ENCODE measurements at regions not wholly inside any gene's neighbourhood (a gene's known extent, or its start where the extent isn't known, plus 50 kb on each side); places are given as distances from the start of the nearest gene placed in this dataset.

DNA sequence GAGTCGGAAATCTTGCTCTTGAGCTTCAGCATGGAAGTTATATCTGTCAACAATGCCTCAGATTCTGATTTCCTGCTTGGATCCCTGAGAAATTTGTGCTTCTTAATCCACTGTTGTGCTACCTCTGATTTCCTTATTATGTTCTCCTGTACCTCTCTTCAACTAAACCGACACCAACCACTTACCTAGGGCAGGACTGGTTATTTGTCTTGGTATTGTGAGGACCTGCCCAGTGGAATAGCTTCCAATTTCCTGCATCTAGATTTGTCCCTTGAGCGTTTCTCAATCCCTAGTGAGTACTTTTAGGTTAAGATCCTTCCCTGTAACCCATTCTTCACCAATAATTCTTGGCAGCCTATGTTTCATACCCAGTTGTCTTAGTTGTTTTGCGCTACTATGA lies 720.5 kb upstream of the ZNF385D start:
- no peak overlapping the region for H3K4me3 Mint-ChIP-seq
- H3K9me3 Mint-ChIP-seq: peaks cover 1% of the 10 kb centered on the region
- H3K36me3 Mint-ChIP-seq (ENCODE audit: low read depth): no peaks in the 10 kb centered on the region
- H3K4me1 Mint-ChIP-seq (ENCODE audit: low read depth): no peaks in the 10 kb centered on the region
- H3K27me3 Mint-ChIP-seq (ENCODE audit: low read depth): no peaks in the 10 kb centered on the region
- no peak overlapping the region for H3K27ac Mint-ChIP-seq
- CTCF ChIA-PET: no interaction called here
- intact Hi-C loops (cut with micrococcal nuclease): no loop called here
- DNase-seq: no peak

DNA sequence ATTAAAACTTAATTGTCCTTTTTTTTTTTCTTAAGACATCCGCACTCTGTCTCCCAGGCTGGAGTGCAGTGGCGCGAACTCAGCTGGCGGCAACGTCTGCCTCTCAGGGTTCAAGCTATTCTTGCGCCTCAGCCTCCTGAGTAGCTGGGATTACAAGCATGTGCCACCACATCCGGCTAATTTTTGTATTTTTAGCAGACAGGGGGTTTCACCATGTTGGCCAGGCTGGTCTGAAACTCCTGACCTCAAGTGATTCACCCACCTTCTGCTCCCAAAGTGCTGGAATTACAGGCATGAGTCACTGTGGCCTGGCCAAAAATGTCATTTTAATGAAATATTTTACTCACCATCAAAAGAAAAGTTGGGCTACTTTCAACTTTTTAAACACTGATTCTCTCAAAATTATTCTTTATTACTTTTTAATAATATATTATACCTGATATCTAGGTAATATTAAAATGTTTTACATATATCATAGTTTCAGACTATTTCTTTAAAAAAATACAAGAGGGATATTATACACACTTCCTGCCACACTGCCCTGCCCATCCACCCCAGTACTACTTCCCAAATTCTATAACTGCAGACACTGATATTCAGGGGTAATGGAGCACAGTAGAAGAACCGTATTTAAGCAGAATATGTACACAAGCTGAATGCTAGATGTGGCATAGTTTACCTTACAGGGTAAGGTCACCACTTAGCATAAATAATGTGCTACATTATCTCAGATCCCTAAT lies 723.9 kb upstream of the ZNF385D start:
- H3K27me3 Mint-ChIP-seq (ENCODE audit: low read depth): no peaks in the 10 kb centered on the region
- no peak overlapping the region for H3K27ac Mint-ChIP-seq

DNA sequence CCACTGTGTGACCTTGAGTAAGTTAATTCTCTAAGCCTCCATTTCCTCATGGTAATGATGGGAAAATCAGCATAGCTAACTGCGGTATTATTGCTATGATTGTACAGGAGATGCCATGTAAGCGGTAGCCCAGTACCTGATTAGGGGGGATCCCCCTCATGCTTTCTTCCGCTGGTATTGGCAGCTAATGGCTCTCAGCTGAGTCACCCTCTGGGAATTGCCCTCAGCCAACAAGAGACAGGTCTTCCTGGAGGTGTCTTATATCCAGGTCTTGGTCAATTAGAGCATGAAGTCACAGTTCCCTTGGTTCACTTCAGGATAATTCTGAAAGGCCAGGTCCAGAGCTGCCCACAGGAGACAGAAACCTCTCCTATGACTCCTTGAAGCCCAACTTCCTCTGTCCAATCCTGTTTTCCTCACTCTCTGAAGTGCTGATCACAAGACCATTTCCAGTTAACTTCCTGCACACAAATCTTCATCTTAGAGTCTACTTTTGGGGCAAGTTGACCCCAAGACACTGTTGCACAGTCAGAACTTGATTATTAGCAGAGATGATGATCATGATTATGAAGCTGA lies 724.7 kb upstream of the ZNF385D start:
- no peak for DNase-seq
- Mint-ChIP-seq H3K27me3 (ENCODE audit: low read depth) (no peaks in the 10 kb centered on the region), H3K27ac (no peak overlapping the region), H3K4me1 (ENCODE audit: low read depth) (no peaks in the 10 kb centered on the region), H3K4me3 (no peak overlapping the region), H3K9me3 (no peaks in the 10 kb centered on the region), H3K36me3 (ENCODE audit: low read depth) (no peaks in the 10 kb centered on the region)
- intact Hi-C loops (cut with micrococcal nuclease): no loop called here
- CTCF ChIA-PET: no interaction called here

More for the DNA sequence above, 723.9 kb upstream of the ZNF385D start:
- Mint-ChIP-seq H3K4me1 (ENCODE audit: low read depth) (no peaks in the 10 kb centered on the region), H3K9me3 (peaks cover 1% of the 10 kb centered on the region), H3K4me3 (no peak overlapping the region), H3K36me3 (ENCODE audit: low read depth) (no peaks in the 10 kb centered on the region)
- DNase-seq: no peak
- CTCF ChIA-PET: no interaction called here
- intact Hi-C loops (cut with micrococcal nuclease): no loop called here

DNA sequence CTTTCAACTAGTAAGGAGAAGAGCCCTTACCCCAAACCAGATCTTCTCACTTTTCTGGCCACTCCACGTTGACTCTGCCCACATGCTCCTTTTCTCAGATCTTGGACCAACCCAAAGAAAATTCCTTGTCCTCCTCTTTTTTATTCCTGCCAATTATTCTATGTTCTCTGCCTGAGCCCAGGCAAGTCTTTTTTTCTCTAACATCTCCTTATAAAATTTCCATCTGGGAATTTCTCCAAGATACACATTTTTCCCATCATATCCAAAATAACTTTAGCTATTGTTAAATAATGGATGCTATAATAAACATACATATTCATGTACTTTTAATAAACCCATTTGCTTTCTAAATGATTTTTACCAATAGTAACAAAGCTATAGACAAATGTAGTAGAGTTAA lies 726.0 kb upstream of the ZNF385D start:
- CTCF ChIA-PET: interaction anchor here (0.7 kb wide), 1 partner anchor 40 kb away, joined by 3 read pairs; no protein-coding TSS in a partner anchor
- no peak for DNase-seq
- Mint-ChIP-seq H3K4me3 (no peak overlapping the region), H3K4me1 (ENCODE audit: low read depth) (no peaks in the 10 kb centered on the region), H3K9me3 (no peaks in the 10 kb centered on the region), H3K27ac (no peak overlapping the region), H3K36me3 (ENCODE audit: low read depth) (no peaks in the 10 kb centered on the region), H3K27me3 (ENCODE audit: low read depth) (no peaks in the 10 kb centered on the region)
- intact Hi-C loops (cut with micrococcal nuclease): no loop called here

DNA sequence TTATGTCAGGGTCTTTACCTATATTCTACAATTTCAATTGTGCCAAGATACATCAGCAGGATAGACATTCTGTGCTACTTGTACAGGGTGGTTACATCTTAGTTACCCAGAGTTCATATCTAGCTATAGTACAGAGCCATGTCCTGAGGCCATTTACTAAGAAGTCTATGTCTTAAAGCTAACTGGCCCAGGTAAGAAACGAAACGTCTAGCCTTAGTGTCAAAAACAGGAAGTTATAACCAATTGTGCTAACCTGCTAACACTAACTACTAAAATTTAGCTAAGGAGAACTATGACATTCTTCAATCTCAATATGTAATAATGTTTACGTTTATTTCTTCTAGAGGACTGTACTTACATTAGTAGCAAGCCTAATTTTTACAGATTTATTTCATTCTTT lies 717.2 kb upstream of the UBE2E2 start:
- no peaks in the 10 kb centered on the region for H3K27me3 Mint-ChIP-seq (ENCODE audit: low read depth)
- no peak for DNase-seq
- no peaks in the 10 kb centered on the region for H3K36me3 Mint-ChIP-seq (ENCODE audit: low read depth)
- CTCF ChIA-PET: no interaction called here
- H3K4me3 Mint-ChIP-seq: no peak overlapping the region
- intact Hi-C loops (cut with micrococcal nuclease): no loop called here
- no peak overlapping the region for H3K27ac Mint-ChIP-seq
- H3K4me1 Mint-ChIP-seq (ENCODE audit: low read depth): no peaks in the 10 kb centered on the region
- no peaks in the 10 kb centered on the region for H3K9me3 Mint-ChIP-seq

DNA sequence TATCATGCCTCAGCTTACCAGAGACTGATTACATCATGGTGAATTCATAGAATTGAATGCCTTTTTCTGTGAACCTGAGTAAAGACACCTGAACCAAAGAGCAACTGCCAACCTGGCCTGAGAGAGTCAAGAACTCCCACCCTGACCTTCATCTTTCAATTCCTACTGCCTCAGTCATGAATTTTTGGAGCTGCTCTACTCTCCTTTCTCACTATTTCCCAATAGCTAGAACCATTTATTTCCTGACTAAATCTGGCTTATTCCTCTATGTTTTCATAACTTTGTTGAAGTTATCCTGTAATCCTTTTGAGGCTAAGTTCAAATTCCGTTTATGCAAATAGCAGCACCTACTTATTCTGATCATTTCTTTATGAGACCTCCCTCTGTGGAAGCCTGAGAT lies 712.4 kb upstream of the UBE2E2 start:
- Mint-ChIP-seq H3K27ac (no peak overlapping the region), H3K27me3 (ENCODE audit: low read depth) (no peaks in the 10 kb centered on the region), H3K36me3 (ENCODE audit: low read depth) (no peaks in the 10 kb centered on the region), H3K4me1 (ENCODE audit: low read depth) (no peaks in the 10 kb centered on the region), H3K4me3 (no peak overlapping the region), H3K9me3 (no peaks in the 10 kb centered on the region)
- DNase-seq: no peak
- intact Hi-C loops (cut with micrococcal nuclease): no loop called here
- CTCF ChIA-PET: no interaction called here

DNA sequence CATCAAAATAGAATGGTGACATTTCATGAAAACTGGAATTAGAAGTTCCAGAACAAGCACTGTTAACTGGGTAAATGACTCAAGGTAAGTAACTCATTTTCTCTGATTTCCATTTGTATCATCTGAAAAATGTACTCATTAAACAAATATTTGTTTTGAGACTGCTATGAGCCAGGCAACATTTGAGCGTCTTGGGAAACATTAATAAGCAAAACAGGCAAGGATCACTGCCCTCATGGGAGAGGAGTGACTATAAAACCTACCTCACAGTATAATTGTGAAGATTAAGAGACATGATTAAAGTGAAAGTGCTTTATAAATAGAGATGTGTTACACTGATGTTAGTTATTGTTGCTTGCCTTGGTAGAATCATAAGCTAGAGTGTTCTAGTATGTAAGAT lies 711.8 kb upstream of the UBE2E2 start:
- intact Hi-C loops (cut with micrococcal nuclease): no loop called here
- DNase-seq: no peak
- Mint-ChIP-seq H3K36me3 (ENCODE audit: low read depth) (no peaks in the 10 kb centered on the region), H3K4me3 (no peak overlapping the region), H3K4me1 (ENCODE audit: low read depth) (no peaks in the 10 kb centered on the region), H3K9me3 (no peaks in the 10 kb centered on the region), H3K27ac (no peak overlapping the region), H3K27me3 (ENCODE audit: low read depth) (no peaks in the 10 kb centered on the region)
- CTCF ChIA-PET: no interaction called here

DNA sequence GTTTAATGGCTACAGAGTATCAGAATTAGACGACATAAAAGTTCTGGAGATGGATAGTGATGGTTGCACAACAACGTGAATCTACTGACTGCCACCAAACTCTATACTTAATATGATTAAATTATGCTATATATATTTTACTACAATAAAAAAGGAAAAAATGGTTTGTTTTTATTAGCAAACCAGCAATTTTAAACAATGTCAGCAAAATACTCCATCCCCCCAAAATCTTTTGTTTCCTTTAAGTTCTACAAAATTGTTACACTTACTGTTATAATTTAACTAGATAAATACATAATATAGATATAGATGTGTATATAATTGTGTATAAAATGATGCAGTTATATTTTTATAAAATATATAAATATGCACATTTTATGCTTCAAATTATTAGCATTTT lies 710.8 kb upstream of the UBE2E2 start:
- no peaks in the 10 kb centered on the region for H3K27me3 Mint-ChIP-seq (ENCODE audit: low read depth)
- DNase-seq: no peak
- CTCF ChIA-PET: interaction anchor here (0.6 to 0.7 kb wide), 2 partner anchors 15 to 22 kb away, joined by 3 read pairs; no protein-coding TSS in a partner anchor
- intact Hi-C loops (cut with micrococcal nuclease): no loop called here
- H3K9me3 Mint-ChIP-seq: no peaks in the 10 kb centered on the region
- no peak overlapping the region for H3K27ac Mint-ChIP-seq
- H3K4me1 Mint-ChIP-seq (ENCODE audit: low read depth): no peaks in the 10 kb centered on the region
- H3K36me3 Mint-ChIP-seq (ENCODE audit: low read depth): no peaks in the 10 kb centered on the region
- H3K4me3 Mint-ChIP-seq: no peak overlapping the region

DNA sequence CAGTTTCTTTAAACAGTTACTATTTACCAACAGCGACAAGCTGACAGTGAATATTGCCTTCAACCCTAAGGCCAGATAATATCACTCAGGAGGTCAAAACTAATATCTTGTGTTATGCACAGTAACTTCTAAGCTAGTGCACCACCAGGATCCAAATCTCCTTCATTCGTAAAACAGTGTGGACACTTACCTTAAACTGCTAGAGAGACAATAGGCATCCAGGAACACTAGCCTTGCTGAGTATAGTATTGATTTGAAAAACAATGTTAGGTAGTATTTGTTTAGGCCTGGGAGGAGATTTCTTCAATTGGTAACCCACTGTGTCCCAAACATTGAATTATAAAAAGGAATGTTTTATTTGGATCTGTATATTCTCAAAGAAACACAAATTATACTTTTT lies 707.9 kb upstream of the UBE2E2 start:
- Mint-ChIP-seq H3K9me3 (no peaks in the 10 kb centered on the region), H3K27me3 (ENCODE audit: low read depth) (no peaks in the 10 kb centered on the region), H3K36me3 (ENCODE audit: low read depth) (no peaks in the 10 kb centered on the region), H3K4me1 (ENCODE audit: low read depth) (no peaks in the 10 kb centered on the region), H3K4me3 (no peak overlapping the region), H3K27ac (no peak overlapping the region)
- intact Hi-C loops (cut with micrococcal nuclease): no loop called here
- no peak for DNase-seq
- CTCF ChIA-PET: no interaction called here

DNA sequence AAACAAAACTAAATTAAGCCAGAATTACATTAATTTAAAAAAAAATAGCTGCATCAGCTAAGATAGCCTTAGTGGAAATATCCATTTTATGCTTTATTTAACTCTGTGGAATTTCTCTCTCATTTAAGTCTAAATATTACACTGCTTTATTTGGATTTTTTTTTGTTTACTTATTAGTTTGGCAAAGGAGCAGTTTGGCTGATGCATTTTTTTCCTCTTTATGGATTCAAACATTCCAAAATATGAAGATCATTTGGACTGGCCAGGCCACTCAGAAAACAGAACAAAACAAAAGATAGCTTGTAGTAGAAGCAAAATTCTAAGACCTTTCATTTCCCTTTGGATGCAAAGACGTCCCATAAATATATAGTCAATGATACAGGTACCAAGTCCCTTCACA lies 707.3 kb upstream of the UBE2E2 start:
- Mint-ChIP-seq H3K4me1 (ENCODE audit: low read depth) (no peaks in the 10 kb centered on the region), H3K4me3 (no peak overlapping the region), H3K36me3 (ENCODE audit: low read depth) (no peaks in the 10 kb centered on the region), H3K9me3 (no peaks in the 10 kb centered on the region), H3K27me3 (ENCODE audit: low read depth) (no peaks in the 10 kb centered on the region), H3K27ac (no peak overlapping the region)
- DNase-seq: no peak
- intact Hi-C loops (cut with micrococcal nuclease): no loop called here
- CTCF ChIA-PET: no interaction called here

DNA sequence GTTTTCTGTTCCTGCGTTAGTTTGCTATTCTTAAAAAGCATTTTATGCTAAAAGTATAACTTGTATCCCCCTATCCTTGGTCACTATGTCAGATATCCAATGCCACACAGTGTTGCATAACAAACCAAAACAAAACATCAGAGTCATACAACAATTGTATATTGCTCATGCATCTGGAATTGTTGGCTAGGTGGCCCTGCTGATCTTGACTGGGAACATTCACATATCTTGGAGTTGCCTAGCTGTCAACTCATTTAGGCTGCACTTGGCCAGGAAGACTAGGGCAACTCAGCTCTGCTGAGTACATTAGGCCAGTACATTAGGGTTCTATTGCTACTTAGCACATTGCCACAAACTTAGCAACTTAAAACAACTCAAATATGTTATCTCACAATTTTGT lies 706.5 kb upstream of the UBE2E2 start:
- H3K36me3 Mint-ChIP-seq (ENCODE audit: low read depth): no peaks in the 10 kb centered on the region
- CTCF ChIA-PET: no interaction called here

DNA sequence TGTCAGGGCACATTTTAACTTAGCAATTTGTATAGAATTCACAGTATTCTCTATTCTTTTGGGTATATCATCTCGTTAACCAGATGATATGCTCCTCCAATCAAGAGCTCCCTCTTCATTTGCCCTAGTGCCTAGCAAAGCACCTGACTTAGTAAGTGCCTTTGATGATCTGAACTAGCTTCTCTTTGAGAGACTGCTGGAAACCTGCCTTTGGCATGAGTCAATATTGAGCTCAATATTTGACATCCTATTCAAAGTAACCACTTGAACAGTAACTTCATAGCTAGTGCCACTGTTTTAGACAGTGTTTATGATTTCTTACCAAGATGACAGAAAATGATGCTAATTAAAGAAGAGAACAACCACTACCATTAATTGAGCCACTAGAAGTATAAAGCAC lies 696.3 kb upstream of the UBE2E2 start:
- intact Hi-C loops (cut with micrococcal nuclease): no loop called here
- Mint-ChIP-seq H3K4me1 (ENCODE audit: low read depth) (no peaks in the 10 kb centered on the region), H3K27ac (no peak overlapping the region), H3K27me3 (ENCODE audit: low read depth) (no peaks in the 10 kb centered on the region), H3K4me3 (no peak overlapping the region), H3K9me3 (no peaks in the 10 kb centered on the region), H3K36me3 (ENCODE audit: low read depth) (no peaks in the 10 kb centered on the region)
- no peak for DNase-seq
- CTCF ChIA-PET: interaction anchor here (0.7 kb wide), 1 partner anchor 14 kb away, joined by 3 read pairs; no protein-coding TSS in a partner anchor

More for the DNA sequence above, 706.5 kb upstream of the UBE2E2 start:
- no peak overlapping the region for H3K4me3 Mint-ChIP-seq
- no peaks in the 10 kb centered on the region for H3K9me3 Mint-ChIP-seq
- H3K27me3 Mint-ChIP-seq (ENCODE audit: low read depth): no peaks in the 10 kb centered on the region
- no peaks in the 10 kb centered on the region for H3K4me1 Mint-ChIP-seq (ENCODE audit: low read depth)
- no peak for DNase-seq
- H3K27ac Mint-ChIP-seq: no peak overlapping the region
- intact Hi-C loops (cut with micrococcal nuclease): no loop called here

DNA sequence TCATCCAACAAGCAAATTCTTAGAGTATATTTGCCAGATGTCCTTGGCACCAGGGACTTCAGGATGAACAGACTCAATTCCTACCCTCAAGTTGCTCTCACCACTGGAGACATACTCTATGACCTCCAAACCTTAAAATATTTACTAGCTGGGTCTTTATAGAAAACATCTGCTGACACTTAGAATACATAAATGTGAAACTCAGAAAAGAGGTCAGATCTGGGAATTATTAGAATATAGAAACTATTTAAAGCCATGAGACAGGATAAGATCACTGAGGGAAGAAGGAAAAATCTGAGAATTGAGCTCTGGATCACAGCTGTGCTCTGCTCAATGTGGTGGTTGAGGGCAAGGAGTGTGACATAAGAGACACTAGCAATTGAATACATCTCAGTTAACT lies 695.4 kb upstream of the UBE2E2 start:
- H3K4me1 Mint-ChIP-seq (ENCODE audit: low read depth): no peaks in the 10 kb centered on the region
- no peak overlapping the region for H3K4me3 Mint-ChIP-seq
- H3K9me3 Mint-ChIP-seq: no peaks in the 10 kb centered on the region
- no peaks in the 10 kb centered on the region for H3K36me3 Mint-ChIP-seq (ENCODE audit: low read depth)
- CTCF ChIA-PET: no interaction called here
- DNase-seq: no peak
- intact Hi-C loops (cut with micrococcal nuclease): no loop called here
- H3K27ac Mint-ChIP-seq: no peak overlapping the region
- H3K27me3 Mint-ChIP-seq (ENCODE audit: low read depth): no peaks in the 10 kb centered on the region
